ENCODE measurements at regions not wholly inside any gene's neighbourhood (a gene's known extent, or its start where the extent isn't known, plus 50 kb on each side); places are given as distances from the start of the nearest gene placed in this dataset.

DNA sequence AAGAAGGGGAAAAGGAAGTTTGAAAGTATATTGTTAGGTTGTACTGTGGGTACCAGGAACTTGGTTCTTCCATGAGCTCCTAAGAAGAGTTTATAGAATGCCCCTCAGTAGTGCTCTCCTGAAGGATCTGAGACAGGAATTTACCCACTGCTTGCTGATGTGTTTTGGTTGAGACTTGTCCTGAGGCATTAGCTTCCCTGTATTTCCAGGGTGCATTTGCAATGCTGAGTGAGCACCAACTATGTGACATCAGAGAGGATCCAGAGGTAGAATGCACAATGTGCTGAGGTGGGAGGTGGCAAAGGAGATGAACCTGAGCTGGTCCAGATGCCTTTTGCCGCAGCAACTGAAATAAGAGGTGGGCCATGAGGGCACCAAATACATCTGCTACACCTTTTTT is 64.3 kb upstream of the LRRC3B start:
- no peak for DNase-seq

DNA sequence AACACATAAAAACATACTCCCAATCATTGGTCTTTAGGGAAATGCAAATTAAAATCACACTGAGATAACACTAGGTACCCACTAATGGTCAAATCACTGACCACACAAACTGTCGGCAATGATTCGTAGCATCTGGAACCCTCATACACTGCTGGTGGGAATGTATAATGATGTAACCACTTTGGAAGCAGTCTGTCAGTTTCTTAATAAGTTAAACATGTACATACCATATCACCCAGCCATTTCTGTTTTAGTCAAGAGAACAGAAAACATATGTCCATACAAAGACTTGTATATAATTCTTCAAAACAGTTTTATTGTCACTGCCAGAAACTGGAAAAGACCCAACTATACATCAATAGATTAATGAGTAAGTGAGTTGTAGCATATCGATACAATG is 63.3 kb upstream of the LRRC3B start:
- no peak for DNase-seq

GRCh38 chr3:26560081-26560480 is 62.5 kb upstream of the LRRC3B start:
- no peak for DNase-seq

DNA sequence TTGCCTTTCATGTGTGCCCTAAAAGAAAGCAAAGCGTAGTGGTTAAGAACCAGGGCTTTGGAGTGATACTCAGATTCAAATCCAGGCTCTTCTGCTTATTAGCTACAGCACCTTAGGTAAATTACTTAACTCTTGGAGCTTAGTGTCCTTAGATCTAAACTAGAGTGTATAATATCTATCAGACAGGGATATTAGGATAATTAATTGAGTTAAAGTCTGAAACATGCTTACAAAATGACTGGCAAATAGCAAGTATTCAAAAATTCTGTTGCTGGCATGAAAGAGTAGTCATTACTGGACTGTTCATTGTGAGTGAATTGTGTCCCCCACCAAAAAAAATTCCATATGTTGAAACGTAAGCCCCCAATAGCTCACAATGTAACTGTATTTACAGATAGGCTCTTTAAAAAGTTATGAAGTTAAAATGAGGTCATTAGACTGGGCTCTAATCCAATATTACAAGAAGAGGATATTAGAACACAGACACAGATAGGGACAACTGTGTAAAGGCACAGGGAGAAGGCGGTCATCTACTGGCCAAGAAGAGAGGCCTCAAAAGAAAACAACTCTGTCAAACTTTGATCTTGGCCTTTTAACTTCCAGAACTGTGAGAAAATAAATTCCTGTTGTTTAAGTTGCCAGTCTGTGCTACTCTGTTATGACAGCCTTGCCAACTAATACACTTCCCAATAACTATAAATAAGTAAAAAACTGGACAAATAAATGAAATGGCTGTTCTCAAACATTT is 60.4 kb upstream of the LRRC3B start:
- DNase-seq, result no peak

All from stimulated activated naive CD4-positive, alpha-beta T cell (primary cell).